Fibroblast of lung (primary cell): ENCODE measurements at regions not wholly inside any gene's neighbourhood (a gene's known extent, or its start where the extent isn't known, plus 50 kb on each side); places are given as distances from the start of the nearest gene placed in this dataset.

Experiments used
- EZH2 ChIP-seq: IDR thresholded peaks from 2 replicates; pipeline ENCODE4 v1.5.1; 2012; ENCODE audit warnings: low read length, control low read depth, mild to moderate bottlenecking; ENCODE audit errors: missing control alignments
- TF ChIP-seq, protein P1 (sequence below), 2 donors: IDR thresholded peaks in 1 of 2; conservative IDR thresholded peaks in 1 of 2; 1 replicate in 1 of 2; 2 replicates in 1 of 2; pipeline ENCODE4 v1.5.1; 2011 to 2012; ENCODE audit warnings: low read length in 2 of 2, control low read depth in 1 of 2, inconsistent platforms in 1 of 2, low read depth in 1 of 2, mild to moderate bottlenecking in 1 of 2

GRCh38 chr4:79253168-79253567 is 72.7 kb downstream of the NAA11 start:
- TF ChIP-seq, protein P1, sequence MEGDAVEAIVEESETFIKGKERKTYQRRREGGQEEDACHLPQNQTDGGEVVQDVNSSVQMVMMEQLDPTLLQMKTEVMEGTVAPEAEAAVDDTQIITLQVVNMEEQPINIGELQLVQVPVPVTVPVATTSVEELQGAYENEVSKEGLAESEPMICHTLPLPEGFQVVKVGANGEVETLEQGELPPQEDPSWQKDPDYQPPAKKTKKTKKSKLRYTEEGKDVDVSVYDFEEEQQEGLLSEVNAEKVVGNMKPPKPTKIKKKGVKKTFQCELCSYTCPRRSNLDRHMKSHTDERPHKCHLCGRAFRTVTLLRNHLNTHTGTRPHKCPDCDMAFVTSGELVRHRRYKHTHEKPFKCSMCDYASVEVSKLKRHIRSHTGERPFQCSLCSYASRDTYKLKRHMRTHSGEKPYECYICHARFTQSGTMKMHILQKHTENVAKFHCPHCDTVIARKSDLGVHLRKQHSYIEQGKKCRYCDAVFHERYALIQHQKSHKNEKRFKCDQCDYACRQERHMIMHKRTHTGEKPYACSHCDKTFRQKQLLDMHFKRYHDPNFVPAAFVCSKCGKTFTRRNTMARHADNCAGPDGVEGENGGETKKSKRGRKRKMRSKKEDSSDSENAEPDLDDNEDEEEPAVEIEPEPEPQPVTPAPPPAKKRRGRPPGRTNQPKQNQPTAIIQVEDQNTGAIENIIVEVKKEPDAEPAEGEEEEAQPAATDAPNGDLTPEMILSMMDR (conservative IDR thresholded peaks at IDR 0.05 in 1 of 2, IDR thresholded peaks at IDR 0.05 in 1 of 2; ENCODE audit: low read depth in 1 of 2, low read length in 2 of 2): no peak
- no peak for TF ChIP-seq EZH2
